ENCODE measurements at regions not wholly inside any gene's neighbourhood (a gene's known extent, or its start where the extent isn't known, plus 50 kb on each side); places are given as distances from the start of the nearest gene placed in this dataset.

DNA sequence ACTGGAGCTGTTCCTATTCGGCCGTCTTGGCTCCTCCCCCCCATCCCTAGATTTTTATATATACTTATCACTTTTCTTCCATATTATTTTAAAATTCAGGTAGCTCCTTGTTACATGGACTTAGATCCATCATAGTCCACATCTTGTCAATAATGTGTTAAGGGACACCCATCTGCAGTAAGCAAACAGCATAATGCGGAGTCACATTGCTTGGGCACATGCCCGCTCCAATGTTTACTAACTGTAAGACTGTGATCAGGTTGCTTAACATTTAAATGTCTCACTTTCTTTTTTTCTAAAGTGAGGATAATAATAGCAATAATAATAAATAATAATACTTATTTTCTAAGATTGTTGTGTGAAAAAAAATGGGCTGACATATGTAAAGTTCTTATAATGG lies 303.2 kb upstream of the SOX14 start:
- H3K27ac ChIP-seq, result no peak overlapping the region
- H3K4me3 ChIP-seq, result no peak overlapping the region
- H3K36me3 ChIP-seq, result no peaks in the 10 kb centered on the region
- TF ChIP-seq POLR2A (IDR thresholded peaks at IDR 0.05), result no peak
- TF ChIP-seq, protein P1, sequence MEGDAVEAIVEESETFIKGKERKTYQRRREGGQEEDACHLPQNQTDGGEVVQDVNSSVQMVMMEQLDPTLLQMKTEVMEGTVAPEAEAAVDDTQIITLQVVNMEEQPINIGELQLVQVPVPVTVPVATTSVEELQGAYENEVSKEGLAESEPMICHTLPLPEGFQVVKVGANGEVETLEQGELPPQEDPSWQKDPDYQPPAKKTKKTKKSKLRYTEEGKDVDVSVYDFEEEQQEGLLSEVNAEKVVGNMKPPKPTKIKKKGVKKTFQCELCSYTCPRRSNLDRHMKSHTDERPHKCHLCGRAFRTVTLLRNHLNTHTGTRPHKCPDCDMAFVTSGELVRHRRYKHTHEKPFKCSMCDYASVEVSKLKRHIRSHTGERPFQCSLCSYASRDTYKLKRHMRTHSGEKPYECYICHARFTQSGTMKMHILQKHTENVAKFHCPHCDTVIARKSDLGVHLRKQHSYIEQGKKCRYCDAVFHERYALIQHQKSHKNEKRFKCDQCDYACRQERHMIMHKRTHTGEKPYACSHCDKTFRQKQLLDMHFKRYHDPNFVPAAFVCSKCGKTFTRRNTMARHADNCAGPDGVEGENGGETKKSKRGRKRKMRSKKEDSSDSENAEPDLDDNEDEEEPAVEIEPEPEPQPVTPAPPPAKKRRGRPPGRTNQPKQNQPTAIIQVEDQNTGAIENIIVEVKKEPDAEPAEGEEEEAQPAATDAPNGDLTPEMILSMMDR (IDR thresholded peaks at IDR 0.05), result no peak
- H3K27me3 ChIP-seq, result peaks cover 0 to 3% (median 0%) of the 10 kb centered on the region in 9 donors
- WGBS, 4 donors, result 87 to 95% (median 94%) methylated on average over 4 of the region's 4 CpGs
- no peaks in the 10 kb centered on the region for H3K4me1 ChIP-seq
- ATAC-seq, result no peak
- DNase-seq, result no peak
- intact Hi-C loops (cut with DNase I), result no loop called here
- H3K9me3 ChIP-seq, result no peaks in the 10 kb centered on the region

- WGBS, 4 donors, result 80 to 94% (median 83%) methylated on average over 5 of the region's 5 CpGs
- ATAC-seq (no peak), DNase-seq (no peak)
- intact Hi-C loops (cut with DNase I), result no loop called here
- H3K27ac ChIP-seq, result no peak overlapping the region
- H3K4me3 ChIP-seq, result no peak overlapping the region
- no peaks in the 10 kb centered on the region for H3K36me3 ChIP-seq
- TF ChIP-seq POLR2A (IDR thresholded peaks at IDR 0.05), result no peak
- TF ChIP-seq, protein P1 (IDR thresholded peaks at IDR 0.05), result no peak
- H3K4me1 ChIP-seq, result no peaks in the 10 kb centered on the region
- peaks cover 0 to 3% (median 0%) of the 10 kb centered on the region in 9 donors for H3K27me3 ChIP-seq
- H3K9me3 ChIP-seq, result no peaks in the 10 kb centered on the region
Measured at GRCh38 chr3:137463131-137463530, 301.0 kb upstream of the SOX14 start.

GRCh38 chr3:137464341-137464740 lies 299.8 kb upstream of the SOX14 start:
- peaks cover 0 to 3% (median 0%) of the 10 kb centered on the region in 9 donors for H3K27me3 ChIP-seq
- H3K4me3 ChIP-seq, result no peak overlapping the region
- no peaks in the 10 kb centered on the region for H3K4me1 ChIP-seq
- intact Hi-C loops (cut with DNase I), result no loop called here
- no peaks in the 10 kb centered on the region for H3K9me3 ChIP-seq
- DNase-seq (no peak), ATAC-seq (no peak)
- 62 to 77% (median 72%) methylated on average over 4 of the region's 4 CpGs for WGBS, 4 donors
- no peak for TF ChIP-seq POLR2A (IDR thresholded peaks at IDR 0.05)
- TF ChIP-seq, protein P1 (IDR thresholded peaks at IDR 0.05), result no peak
- H3K36me3 ChIP-seq, result no peaks in the 10 kb centered on the region
- H3K27ac ChIP-seq, result no peak overlapping the region

- H3K4me1 ChIP-seq, result no peaks in the 10 kb centered on the region
- H3K27ac ChIP-seq, result no peak overlapping the region
- TF ChIP-seq POLR2A (IDR thresholded peaks at IDR 0.05), result no peak
- TF ChIP-seq, protein P1 (IDR thresholded peaks at IDR 0.05), result no peak
- H3K27me3 ChIP-seq, result peaks cover 0 to 3% (median 0%) of the 10 kb centered on the region in 9 donors
- H3K4me3 ChIP-seq, result no peak overlapping the region
- 53 to 59% (median 54%) methylated on average over 7 of the region's 7 CpGs for WGBS, 4 donors
- no peaks in the 10 kb centered on the region for H3K36me3 ChIP-seq
- DNase-seq (no peak), ATAC-seq (no peak)
- intact Hi-C loops (cut with DNase I), result no loop called here
- no peaks in the 10 kb centered on the region for H3K9me3 ChIP-seq
Measured at GRCh38 chr3:137468446-137468845, 295.7 kb upstream of the SOX14 start.
